ENCODE measurements at regions not wholly inside any gene's neighbourhood (a gene's known extent, or its start where the extent isn't known, plus 50 kb on each side); places are given as distances from the start of the nearest gene placed in this dataset.

- TF ChIP-seq GLIS3 (CRISPR knock-in tag; IDR thresholded peaks at IDR 0.05) (no peak), CREB5 (CRISPR knock-in tag; IDR thresholded peaks at IDR 0.05; ENCODE audit: low read depth) (no peak), SNAI2 (CRISPR knock-in tag; IDR thresholded peaks at IDR 0.05) (no peak), ZFP30 (CRISPR knock-in tag; IDR thresholded peaks at IDR 0.05) (no peak), PATZ1 (CRISPR knock-in tag; IDR thresholded peaks at IDR 0.05; ENCODE audit: borderline replicate concordance) (no peak), ZNF8 (CRISPR knock-in tag; IDR thresholded peaks at IDR 0.05) (no peak), ARNTL (CRISPR knock-in tag; IDR thresholded peaks at IDR 0.05; ENCODE audit: borderline replicate concordance, low read depth) (no peak), ESRRG (CRISPR knock-in tag; IDR thresholded peaks at IDR 0.05) (no peak)
These were observed 59.6 kb upstream of the FAM204A start for GRCh38 chr10:118401708-118402193.

All from SK-N-SH treated with all-trans-retinoic acid at 6 μM for 48 hours (cell line).